NCI-H1105 treated with DMSO at 0.1 percent for 48 hours (cell line): ENCODE measurements at regions not wholly inside any gene's neighbourhood (a gene's known extent, or its start where the extent isn't known, plus 50 kb on each side); places are given as distances from the start of the nearest gene placed in this dataset.
"Not testable (repeated sequence)": the region's sequence is repeated elsewhere in the genome, so short reads cannot be mapped to it uniquely, and the experiment has no call there.

ENCODE experiments used
- DNase-seq: peaks from one replicate; lab custom pipeline; 2025; lab: John Stamatoyannopoulos, UW

DNA sequence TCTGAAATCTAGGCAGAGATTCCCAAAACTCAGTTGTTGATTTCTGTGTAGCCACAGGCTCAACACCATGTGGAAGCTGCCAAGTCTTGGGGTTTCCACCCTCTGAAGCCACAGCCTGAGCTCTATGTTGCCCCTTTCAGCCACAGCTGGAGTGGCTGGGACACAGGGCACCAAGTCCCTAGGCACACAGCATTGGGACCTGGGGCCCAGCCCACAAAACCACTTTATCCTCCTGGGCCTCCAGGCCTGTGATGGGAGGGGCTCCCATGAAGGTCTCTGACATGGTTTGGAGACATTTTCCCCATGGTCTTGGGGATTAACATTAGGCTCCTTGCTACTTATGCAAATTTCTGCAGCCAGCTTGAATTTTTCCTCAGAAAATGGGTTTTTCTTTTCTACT is 186.0 kb upstream of the SPOPL start:
- not testable (repeated sequence) for DNase-seq

DNA sequence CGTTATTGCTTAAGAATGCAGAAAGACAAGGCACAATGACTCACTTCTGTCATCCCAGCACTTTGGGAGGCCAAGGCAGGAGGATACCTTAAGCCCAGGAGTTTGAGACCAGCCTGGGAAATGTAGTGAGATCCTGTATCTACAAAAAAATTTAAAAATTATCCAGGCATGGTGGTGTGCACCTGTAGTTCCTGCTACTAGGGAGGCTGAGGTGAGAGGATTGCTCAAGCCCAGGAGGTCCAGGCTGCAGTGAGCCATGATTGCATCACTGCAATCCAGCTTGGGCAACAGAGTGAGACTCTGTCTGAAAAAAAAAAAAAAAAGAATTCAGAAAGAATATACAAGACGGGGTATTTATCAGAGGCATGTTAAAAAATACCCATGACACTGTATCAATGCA is 182.0 kb upstream of the SPOPL start:
- DNase-seq = no peak

DNA sequence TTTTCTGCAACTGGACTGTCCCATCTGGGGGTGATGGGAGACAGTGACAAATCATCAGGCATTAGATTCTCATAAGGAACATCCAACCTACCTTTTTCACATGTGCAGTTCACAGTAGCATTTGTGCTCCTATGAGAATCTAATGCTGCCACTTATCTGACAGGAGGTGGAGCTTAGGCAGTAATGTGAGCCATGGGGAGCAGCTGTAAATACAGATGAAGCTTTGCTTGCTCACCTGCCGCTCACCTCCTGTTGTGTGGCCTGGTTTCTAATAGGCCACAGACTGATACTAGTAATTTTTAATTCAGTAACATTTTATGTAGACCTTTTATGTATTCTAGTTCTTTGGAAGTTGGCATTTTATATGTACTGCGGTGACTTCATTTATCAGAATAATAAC is 180.1 kb upstream of the SPOPL start:
- DNase-seq = peak; percentile 31

DNA sequence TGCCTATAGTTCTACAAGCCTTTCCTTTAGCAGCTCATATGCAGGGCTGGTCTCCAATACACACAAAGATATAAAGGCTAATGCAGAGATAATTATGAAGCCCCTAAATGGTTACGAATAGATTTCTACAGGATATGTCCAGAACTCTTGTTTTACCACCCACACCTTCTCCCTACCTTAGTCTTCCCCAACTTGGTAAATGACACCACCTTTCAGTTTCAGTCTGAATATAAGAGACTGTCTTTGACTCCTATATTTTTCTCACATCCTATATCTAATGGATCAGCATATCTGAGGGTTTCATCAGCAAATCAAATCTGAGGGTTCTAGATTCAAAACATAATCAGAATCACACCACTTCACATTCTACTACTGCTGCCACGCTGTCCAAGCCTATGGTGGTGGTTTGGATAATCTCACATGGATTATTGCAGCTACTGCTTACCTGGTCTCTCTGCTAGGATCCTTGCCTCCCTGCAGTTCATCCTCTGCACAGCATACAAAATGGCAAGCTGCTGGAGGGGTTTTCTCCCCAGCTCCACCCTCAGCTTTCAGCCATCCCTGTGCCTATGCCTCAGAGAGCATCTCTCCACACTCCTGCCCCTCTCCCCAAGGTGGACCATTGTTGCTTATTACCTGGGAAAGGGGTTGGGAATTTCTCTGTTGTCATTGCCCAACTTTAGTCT is 178.0 kb upstream of the SPOPL start:
- DNase-seq = no peak

DNA sequence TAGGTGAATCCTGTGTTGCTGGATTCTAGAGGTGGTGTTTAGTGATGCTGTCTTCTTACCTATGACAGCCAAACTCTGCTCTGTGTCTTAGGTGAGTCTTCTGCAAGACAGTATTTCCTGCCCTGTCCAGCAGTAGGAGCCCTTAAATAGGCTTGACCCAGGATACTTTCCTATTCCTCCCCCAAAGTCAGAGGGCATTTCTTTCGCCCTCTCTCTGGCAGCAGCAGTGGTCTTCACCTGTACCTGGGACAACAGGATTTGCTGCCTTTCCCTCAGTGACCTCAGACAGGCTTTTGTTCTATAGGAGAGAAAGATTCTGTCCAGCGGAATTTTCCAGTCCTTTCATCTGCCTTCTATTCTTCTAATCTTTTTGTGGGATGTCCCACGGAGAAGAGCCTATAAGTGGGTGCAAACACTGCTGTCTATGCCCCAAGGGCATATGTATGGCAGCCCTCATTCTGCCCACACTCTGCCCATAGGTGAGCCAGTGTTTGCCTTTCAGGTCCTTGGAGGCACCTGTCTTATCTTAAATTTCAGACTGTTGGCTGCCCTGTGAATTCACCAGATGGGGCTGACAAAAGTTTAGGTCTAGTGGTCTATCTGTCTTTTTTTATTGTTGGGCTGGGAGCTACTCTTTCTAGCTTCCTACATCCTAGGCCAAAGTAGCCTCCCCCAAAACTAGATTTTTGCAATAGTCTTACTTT is 177.3 kb upstream of the SPOPL start:
- DNase-seq = no peak

DNA sequence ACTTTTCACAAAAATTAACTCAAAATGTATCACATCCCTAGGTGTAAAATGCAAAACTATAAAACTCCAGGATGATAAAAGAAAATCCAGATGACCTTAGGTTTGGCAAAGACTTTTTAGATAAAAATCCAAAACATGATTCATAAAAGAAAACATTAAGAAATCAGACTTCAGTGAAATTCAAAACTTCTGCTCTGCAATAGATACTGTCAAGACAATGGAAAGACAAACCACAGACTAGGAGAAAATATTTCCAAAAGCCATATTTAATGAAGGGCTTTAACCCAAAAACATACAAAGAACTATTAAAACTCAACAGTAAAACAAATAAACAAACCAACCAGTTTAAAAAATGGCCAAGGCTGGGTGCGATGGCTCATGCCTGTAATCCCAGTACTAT is 173.6 kb upstream of the SPOPL start:
- no peak for DNase-seq

DNA sequence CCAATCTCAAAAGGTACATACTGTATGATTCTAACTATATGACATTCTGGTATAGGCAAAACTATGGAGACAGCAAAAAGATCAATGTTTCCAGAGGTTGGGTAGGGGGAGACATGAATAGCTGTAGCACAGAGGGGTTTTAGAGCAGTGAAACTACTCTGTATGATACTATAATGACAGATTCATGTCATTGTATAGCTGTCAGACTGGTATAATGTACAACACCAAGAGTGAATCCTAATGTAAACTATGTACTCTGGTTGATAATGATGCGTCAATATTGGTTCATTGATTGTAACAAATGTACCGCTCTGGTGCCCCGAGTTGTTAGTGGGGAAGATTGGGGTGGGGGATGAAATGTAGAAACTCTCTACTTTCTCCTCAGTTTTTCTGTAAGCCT is 172.4 kb upstream of the SPOPL start:
- DNase-seq = no peak

DNA sequence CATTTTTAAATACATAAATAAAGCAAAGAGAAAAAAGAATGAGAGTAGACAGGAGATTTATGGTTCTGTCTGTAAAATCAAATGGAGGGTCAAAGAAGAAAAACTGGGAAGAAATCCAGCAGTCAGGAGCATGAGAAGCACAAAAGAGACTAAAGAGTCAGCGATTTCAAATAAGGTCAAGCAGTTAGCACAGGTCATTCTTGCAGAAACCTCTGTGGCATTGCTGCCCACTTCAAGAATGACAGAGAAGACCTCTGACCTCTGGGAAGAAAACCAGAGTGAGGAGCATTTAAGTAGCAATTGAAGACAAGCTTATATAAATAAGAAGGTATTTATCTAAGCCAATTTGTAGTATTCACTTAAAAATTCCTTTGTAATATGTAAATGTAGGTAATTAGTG is 172.0 kb upstream of the SPOPL start:
- DNase-seq = no peak

DNA sequence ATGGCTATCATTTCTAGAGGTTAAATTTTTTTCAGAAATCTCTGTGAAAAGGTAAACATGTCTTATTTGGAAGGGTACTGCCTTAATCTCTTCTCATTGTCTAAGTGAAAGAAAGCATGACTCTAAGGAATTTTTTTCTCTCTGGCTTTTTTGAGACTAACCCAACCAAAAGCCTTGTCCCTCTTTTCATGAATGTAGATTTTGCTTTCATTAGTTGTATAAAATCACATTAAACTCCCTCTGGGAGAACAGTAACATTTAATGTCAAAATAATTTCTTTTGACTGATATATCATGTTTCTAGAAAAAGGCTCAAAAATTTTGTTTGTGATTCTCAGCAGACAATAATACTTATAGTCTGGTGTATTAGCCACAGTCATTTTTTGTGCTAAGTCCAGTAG is 168.4 kb upstream of the SPOPL start:
- no peak for DNase-seq

DNA sequence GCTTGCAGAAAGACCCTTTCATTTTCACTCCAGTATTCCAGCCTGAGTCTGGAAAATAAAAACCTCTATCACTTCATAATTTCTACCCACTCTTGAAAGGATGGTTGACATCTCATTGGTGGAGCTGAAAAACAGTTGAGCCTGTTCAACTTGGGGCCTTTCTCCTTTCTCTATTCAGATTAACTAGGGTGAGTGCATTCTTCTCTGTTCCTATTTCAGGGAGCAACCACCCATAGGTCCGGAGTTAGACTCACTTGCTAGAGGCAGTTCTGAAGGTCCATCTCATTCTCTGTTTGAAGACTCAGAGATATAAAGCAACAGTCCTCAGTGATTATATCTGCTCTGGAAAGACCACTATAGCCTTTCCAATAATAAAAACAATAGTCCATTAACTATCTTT is 167.9 kb upstream of the SPOPL start:
- DNase-seq = no peak

DNA sequence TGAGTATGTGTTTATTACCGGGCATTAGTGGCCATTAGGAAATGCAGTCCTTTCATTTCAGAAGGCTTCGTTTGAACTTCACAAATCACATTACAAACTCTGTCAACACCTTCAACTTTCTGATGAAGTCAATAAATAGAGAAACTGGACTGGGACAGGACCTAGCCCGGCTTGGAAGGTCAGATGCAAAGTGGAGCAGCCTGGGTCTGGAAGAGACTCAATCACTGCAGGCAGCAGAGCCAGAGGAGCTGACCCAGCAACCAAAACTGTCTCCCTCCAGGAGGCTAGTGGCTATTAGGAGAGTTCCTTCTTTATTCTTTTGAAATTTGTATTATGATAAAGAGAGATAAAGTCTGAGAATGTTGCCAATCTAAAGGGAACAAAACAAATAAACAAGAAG is 167.2 kb upstream of the SPOPL start:
- no peak for DNase-seq

DNA sequence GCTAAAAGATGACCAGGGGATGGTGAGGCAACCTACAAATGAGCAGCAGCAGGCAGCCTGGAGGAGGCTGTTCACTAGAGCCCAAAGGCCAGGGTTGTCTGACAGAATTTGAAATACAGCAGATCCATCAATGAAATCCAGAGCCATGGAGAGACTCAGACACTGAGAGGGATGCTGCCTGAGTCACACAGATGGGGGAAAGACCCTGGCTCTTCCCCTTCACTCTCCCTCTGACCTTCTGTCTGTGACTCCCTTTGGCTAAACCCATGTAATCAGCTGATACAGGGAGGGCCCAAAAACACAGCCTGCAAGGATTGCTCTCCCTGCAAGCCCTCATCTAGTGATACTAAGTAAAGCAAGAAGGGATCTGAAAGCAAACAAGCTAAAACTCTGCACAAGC is 166.5 kb upstream of the SPOPL start:
- no peak for DNase-seq

DNA sequence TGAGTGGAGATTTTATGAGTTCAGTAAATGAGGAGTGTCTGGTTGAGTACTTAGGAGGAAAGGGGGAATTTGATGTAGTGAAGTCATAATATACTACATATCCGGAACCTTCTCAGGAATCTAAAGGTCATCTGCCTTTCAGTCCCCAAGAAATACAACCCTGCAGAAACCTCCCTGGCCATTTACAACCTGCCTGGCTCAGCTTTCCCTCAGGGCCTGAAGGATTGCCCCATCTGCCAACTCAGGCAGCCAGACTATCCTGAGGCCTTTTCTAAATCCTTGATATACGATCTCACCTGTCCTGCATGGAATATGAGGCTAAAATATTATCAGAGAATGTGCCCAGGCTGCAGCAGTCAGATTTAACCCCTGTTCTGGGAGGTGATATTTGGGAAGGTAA is 165.4 kb upstream of the SPOPL start:
- no peak for DNase-seq

DNA sequence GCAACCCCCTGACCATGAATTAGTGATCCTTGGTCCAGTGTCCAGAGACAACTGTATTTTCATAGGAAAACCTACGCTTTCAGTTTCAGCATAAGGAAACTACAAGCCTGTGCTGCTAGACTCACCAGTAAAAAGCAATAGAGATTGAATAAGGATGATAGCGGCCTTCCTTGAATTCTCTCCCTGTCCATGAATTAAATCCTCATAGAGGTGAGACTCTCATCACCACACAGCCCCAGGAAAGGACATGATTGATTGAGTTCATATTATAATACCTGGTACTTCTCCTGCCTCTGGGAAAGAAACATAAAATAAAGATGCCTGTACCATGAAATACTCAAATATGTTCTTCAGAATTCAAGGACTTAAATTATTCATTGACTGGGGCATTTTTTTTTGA is 146.3 kb upstream of the SPOPL start:
- no peak for DNase-seq

DNA sequence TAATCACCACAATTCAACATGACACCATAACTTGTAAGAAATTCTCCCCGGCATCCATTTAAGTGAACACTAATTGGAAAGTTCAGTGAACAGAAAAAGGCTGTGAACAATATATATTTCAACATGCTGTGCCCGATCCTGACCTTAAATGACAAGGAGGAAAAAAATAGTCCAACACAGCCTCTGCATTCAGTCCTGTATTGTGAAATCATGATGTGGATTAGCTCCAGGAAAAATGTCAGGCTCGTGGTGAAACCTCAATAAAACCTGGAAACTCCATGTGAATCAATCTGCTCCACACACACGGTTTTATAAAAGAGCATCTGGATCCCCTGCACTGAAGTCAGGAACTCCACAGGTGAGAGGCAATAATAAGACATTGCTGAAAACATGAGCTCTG is 145.4 kb upstream of the SPOPL start:
- DNase-seq = no peak

DNA sequence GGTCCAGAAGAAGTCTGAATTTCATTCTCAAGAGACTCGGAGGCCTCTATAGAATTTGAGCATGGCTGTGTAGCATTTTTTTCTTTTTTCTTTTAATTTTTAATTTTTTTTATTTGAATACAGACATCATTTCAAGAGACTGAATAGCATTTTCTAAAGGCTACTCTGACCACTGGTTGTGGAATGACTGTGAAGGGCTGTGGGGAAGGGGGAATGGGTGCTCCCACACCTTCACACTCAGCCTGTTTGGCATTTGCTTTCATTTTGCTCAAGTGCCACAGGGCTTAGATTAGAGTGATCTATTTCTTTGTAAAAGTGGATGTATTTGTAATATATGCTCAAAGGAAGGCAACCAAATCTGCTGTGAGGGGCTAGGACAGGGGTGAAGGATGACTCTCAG is 142.0 kb upstream of the SPOPL start:
- DNase-seq = no peak

DNA sequence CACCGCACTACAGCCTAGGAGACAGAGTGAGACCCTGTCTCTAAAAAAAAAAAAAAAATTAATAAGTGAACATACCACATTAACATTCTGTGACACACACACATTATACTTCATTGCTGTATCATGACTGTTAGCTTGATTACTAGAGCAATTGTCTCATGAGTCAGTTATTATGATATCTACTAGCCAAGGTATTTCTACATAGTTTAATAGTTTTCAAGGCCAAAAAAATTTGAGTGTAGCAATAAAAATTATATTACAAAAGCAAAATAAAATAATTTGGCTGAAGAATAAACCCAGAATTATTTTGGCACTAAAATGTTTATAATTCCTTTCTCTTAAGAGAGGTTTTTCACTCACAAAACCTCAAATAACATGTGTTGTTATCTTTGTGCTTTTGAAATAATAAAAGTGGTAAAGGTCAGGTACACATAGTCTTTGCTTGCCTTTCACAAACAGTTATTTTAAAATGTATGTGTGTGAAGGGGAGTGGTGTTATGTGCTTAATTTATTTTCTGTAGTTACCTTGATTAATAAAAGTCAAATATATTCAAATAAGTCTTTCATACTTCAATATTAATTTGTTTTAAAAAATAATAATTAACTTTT is 136.9 kb upstream of the SPOPL start:
- no peak for DNase-seq

DNA sequence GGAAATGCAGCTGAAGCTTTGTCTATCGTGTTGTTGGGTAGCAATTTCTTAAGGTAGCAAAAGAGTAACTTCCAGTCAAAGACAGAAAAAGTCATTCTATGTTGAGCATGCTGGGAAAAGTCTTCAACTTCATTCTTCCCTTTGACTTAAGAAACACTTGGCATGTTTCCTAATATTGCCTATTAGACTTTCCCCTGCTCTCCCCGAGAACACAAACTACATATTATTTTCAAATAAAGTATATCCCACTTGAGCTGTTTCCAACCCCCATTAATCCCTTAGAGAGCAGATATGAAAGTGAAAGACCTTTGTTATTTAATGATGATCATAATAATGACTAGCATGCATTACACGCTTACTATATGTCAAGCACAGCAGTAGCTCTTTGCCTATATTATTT is 136.0 kb upstream of the SPOPL start:
- DNase-seq = no peak

DNA sequence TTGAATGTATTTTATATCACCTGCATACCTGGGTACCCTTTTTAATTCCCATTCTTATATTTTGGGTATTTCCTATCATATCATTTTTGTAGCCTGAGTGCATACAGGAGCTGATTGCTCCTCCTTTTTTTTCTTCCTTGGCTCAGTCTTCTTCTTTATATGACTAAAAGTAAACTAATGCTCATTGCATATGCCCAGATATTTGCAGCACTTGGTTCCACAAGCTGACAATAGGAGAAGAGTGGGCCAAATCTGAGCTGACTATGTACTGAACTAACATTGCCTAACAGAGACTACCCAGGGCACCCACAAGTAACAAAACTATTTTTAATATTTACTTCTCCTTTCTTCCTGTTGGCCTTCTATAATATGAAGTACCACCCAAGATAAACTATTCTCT is 131.7 kb upstream of the SPOPL start:
- no peak for DNase-seq

DNA sequence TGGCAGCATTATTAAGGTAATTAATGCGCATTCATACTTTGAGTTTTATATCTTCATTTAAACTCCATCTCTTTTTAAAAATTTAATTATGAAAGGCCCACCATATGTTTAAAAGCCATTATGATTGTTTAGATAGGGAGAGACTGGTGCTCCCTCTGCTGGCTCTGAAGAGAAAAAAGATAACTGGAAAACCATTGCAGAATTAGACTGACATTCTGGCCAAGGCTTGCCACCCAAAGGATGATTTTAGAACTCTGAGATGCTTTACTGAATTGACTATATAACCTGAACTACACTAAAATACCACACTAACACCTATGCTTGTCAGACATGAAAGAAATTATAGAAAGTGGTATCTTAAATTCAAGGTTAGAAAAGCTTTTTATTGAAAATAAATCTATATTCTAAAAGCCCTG is 127.6 kb upstream of the SPOPL start:
- peak; percentile 62 for DNase-seq

DNA sequence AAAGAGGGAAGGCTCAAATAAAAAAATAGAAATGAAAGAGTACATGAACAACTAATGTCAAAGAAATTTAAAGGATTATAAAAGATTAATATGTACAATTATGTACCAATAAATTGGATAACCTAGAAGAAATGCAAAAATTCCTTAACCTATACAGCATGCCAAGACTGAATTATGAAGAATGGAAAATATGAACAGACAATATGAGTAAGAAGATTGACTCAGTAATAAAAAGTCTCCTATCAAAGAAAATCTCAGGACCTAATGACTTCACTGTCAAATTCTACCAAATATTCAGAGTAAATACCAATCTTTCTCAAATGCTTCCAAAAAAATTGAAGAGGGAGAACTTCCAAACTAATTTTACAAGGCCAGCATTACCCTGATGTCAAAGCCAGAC is 120.2 kb upstream of the SPOPL start:
- no peak for DNase-seq

DNA sequence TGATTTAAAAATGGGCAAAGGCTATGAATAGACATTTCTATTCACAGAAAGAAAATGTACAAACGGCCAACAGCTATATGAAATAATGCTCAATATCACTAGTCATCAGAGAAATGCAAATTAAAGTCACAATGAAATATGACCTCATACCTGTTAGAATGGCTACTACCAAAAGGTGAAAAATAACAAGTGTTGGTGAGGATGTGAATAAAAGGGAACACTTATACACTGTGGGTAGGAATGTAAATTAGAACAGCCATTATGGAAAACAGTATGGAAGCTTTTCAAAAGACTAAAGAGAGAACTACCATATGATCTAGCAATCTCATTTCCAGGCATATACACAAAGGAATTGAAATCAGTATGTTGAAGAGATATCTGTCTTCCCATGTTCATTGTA is 118.9 kb upstream of the SPOPL start:
- DNase-seq = no peak

DNA sequence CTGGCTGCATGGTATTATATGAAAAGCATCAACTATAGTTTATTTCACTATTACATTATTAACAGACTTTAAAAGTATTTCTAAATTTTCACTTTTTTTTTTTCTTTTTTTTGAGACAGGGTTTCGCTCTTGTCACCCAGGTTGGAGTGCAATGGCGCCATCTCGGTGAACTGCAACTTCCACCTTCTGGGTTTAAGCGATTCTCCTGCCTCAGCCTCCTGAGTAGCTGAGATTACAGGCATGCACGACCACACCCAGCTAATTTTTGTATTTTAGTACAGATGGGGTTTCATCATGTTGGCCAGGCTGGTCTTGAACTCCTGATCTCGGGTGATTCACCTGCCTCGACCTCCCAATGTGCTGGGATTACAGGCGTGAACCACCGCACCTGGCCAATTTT is 115.4 kb upstream of the SPOPL start:
- not testable (repeated sequence) for DNase-seq

DNA sequence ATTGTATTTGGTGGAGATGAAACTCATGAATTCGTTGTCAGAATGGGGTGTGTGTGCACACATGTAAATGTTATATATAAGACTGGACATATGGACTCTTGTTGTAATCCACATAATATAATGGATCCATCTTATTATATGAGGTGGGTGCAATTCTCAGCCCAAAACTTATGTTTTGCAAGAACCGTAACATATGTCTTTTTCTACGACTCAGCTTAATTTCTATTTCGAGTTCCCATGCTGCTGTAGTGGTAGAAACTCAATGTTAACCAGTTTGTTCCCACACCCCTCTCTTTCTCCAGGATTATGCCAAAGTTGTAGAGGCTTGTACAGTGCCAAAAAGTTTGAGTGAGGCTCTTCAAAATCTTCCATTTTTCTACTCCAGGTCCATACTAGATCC is 112.5 kb upstream of the SPOPL start:
- no peak for DNase-seq
